GM12891 (cell line): ENCODE measurements at regions not wholly inside any gene's neighbourhood (a gene's known extent, or its start where the extent isn't known, plus 50 kb on each side); places are given as distances from the start of the nearest gene placed in this dataset.

ENCODE experiments used
- PAX5 ChIP-seq: IDR thresholded peaks from 2 replicates; pipeline ENCODE4 v1.6.1; 2011; ENCODE audit warnings: low read length, moderate library complexity, mild to moderate bottlenecking; ENCODE audit not compliant: insufficient read depth, severe bottlenecking
- POLR2A ChIP-seq: IDR thresholded peaks from 2 replicates; pipeline ENCODE4 v1.6.1; 2011; ENCODE audit warnings: low read depth, low read length, control low read depth
- POLR2AphosphoS5 ChIP-seq: IDR thresholded peaks from 2 replicates; pipeline ENCODE4 v1.6.1; 2011; ENCODE audit warnings: low read depth, low read length, control low read depth
- POU2F2 ChIP-seq: IDR thresholded peaks from 2 replicates; pipeline ENCODE4 v1.6.1; 2011; ENCODE audit warnings: low read depth, mild to moderate bottlenecking, control low read depth, low read length, moderate library complexity
- SPI1 ChIP-seq: IDR thresholded peaks from 2 replicates; pipeline ENCODE4 v1.6.1; 2011; ENCODE audit warnings: low read depth, low read length, control low read depth
- TAF1 ChIP-seq: IDR thresholded peaks from 2 replicates; pipeline ENCODE4 v1.6.1; 2011; ENCODE audit warnings: low read depth, low read length, control low read depth

- TF ChIP-seq POLR2A (no peak), SPI1 (no peak), POLR2AphosphoS5 (no peak), TAF1 (no peak), PAX5 (no peak), POU2F2 (no peak)
These were observed 247.9 kb downstream of the TENT4A start for GRCh38 chr5:6961123-6961522.
